ENCODE measurements at regions not wholly inside any gene's neighbourhood (a gene's known extent, or its start where the extent isn't known, plus 50 kb on each side); places are given as distances from the start of the nearest gene placed in this dataset.

DNA sequence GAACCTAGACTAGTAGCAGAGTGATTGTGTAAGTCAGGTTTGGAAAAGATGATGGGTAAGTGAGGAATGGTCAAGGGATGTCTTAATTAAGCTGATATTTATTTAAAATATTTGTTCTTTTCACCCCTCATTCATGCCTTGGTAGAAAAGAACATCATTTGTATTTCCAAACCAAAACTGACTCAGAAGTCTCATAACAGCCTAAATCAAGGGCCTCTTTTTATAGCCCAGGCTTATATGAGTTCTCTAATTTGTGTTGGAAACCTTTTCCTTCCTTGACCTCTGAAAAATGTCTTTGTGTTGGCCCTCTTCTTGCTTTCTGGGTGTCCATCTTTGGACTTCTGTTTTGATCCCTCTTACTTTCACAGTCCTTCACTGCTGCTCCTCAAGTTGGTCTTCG is 1428.2 kb downstream of the MRPL39 start:
- TF ChIP-seq RXRA (IDR thresholded peaks at IDR 0.05), result no peak
- TF ChIP-seq, protein P1, sequence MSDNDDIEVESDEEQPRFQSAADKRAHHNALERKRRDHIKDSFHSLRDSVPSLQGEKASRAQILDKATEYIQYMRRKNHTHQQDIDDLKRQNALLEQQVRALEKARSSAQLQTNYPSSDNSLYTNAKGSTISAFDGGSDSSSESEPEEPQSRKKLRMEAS (IDR thresholded peaks at IDR 0.05), result no peak
- TF ChIP-seq, protein P2, sequence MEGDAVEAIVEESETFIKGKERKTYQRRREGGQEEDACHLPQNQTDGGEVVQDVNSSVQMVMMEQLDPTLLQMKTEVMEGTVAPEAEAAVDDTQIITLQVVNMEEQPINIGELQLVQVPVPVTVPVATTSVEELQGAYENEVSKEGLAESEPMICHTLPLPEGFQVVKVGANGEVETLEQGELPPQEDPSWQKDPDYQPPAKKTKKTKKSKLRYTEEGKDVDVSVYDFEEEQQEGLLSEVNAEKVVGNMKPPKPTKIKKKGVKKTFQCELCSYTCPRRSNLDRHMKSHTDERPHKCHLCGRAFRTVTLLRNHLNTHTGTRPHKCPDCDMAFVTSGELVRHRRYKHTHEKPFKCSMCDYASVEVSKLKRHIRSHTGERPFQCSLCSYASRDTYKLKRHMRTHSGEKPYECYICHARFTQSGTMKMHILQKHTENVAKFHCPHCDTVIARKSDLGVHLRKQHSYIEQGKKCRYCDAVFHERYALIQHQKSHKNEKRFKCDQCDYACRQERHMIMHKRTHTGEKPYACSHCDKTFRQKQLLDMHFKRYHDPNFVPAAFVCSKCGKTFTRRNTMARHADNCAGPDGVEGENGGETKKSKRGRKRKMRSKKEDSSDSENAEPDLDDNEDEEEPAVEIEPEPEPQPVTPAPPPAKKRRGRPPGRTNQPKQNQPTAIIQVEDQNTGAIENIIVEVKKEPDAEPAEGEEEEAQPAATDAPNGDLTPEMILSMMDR (IDR thresholded peaks at IDR 0.05; ENCODE audit: low read depth, low read length, missing input control), result no peak
- no peak for TF ChIP-seq RAD21 (IDR thresholded peaks at IDR 0.05)
- TF ChIP-seq YY1 (IDR thresholded peaks at IDR 0.05), result no peak
- TF ChIP-seq FOXA1 (IDR thresholded peaks at IDR 0.05), result no peak
- no peak for TF ChIP-seq EGR1 (IDR thresholded peaks at IDR 0.05; ENCODE audit: low read depth in 2 of 2)
